Caco-2 (cell line): ENCODE measurements at regions not wholly inside any gene's neighbourhood (a gene's known extent, or its start where the extent isn't known, plus 50 kb on each side); places are given as distances from the start of the nearest gene placed in this dataset.

Experiments
- BruUV-seq: library from RNA; stranded (reverse); fragments of 400-500 nt; replicated peaks from 2 replicates; lab custom pipeline; 2021; lab: Mats Ljungman, UMichigan
- CTCF ChIA-PET: fragments of 300-600 bp; sonication (Branson Sonifier 250); formaldehyde crosslinking; loops from one replicate; lab custom pipeline; 2022; ENCODE audit warnings: antibody characterized with exemption; lab: Charles Lee
- POLR2A ChIA-PET: fragments of 300-600 bp; sonication (Branson Sonifier 250); formaldehyde crosslinking; loops from one replicate; lab custom pipeline; 2022; ENCODE audit warnings: antibody characterized with exemption; lab: Charles Lee
- DNase-seq, 2 experiments: peaks; one replicate each; pipeline versions ENCODE4 v3.0.0 to v3.0.0-alpha.2; 2020 to 2022
- H3K27me3 ChIP-seq: replicated peaks from 2 replicates; pipeline ENCODE4 v1.6.0; 2011; ENCODE audit warnings: low read length; ENCODE audit not compliant: control insufficient read depth, insufficient read depth
- H3K36me3 ChIP-seq: 2 replicates; pipeline ENCODE4 v1.5.1; 2011; ENCODE audit warnings: low read length; ENCODE audit not compliant: control insufficient read depth, insufficient read depth
- H3K4me1 ChIP-seq: fragments of 250-450 bp; sonication (Bioruptor Pico); 2 replicates; pipeline ENCODE4 v1.5.1; 2020; ENCODE audit warnings: mild to moderate bottlenecking
- H3K4me3 ChIP-seq: 2 replicates; pipeline ENCODE4 v1.5.1; 2011; ENCODE audit warnings: low read depth, mild to moderate bottlenecking, control low read depth, low read length
- H3K9me3 ChIP-seq: fragments of 250-450 bp; sonication (Bioruptor Pico); 2 replicates; pipeline ENCODE4 v1.5.1; 2020; ENCODE audit warnings: mild to moderate bottlenecking, moderate library complexity
- H3K27ac Mint-ChIP-seq: one replicate; pipeline ENCODE4 v1.8.0; 2022; ENCODE audit warnings: mixed read lengths; ENCODE audit not compliant: unreplicated experiment
- H3K27me3 Mint-ChIP-seq: one replicate; pipeline ENCODE4 v1.8.0; 2022; ENCODE audit warnings: mixed read lengths; ENCODE audit not compliant: insufficient read depth, unreplicated experiment
- H3K36me3 Mint-ChIP-seq: one replicate; pipeline ENCODE4 v1.8.0; 2022; ENCODE audit warnings: mild to moderate bottlenecking, mixed read lengths; ENCODE audit not compliant: insufficient read depth, unreplicated experiment
- H3K4me1 Mint-ChIP-seq: one replicate; pipeline ENCODE4 v1.8.0; 2022; ENCODE audit warnings: low read depth, mixed read lengths; ENCODE audit not compliant: unreplicated experiment
- H3K4me3 Mint-ChIP-seq: one replicate; pipeline ENCODE4 v1.8.0; 2022; ENCODE audit warnings: mild to moderate bottlenecking, moderate library complexity, mixed read lengths; ENCODE audit not compliant: unreplicated experiment
- H3K9me3 Mint-ChIP-seq: one replicate; pipeline ENCODE4 v1.8.0; 2022; ENCODE audit warnings: mixed read lengths; ENCODE audit not compliant: unreplicated experiment
- CTCF ChIP-seq, 2 experiments: fragments of 200-600 bp in 1 of 2; IDR thresholded peaks; 1 replicate in 1 of 2; 2 replicates in 1 of 2; pipeline versions ENCODE4 v1.5.1 to v1.8.0; 2011 to 2022; ENCODE audit warnings: antibody characterized with exemption in 1 of 2, control low read depth in 1 of 2, inconsistent platforms in 1 of 2, low read depth in 1 of 2, low read length in 1 of 2, mild to moderate bottlenecking in 1 of 2, moderate library complexity in 1 of 2; ENCODE audit not compliant: insufficient read depth in 1 of 2, severe bottlenecking in 1 of 2, unreplicated experiment in 1 of 2
- intact Hi-C: fragments of 100-400 bp; cut with micrococcal nuclease; formaldehyde crosslinking; loops from one replicate; pipeline ENCODE4 v1.10.0; 2022; ENCODE audit not compliant: unreplicated experiment

GRCh38 chr18:64589000-64589399 is 440.1 kb upstream of the LINC00305 start:
- no peak for TF ChIP-seq CTCF (IDR thresholded peaks at IDR 0.05; ENCODE audit: insufficient read depth in 1 of 2, low read depth in 1 of 2, low read length in 1 of 2, severe bottlenecking in 1 of 2, unreplicated experiment in 1 of 2)
- H3K27me3 ChIP-seq: no peaks in the 10 kb centered on the region
- no TSS peak for BruUV-seq
- Mint-ChIP-seq H3K27ac (no peak overlapping the region), H3K4me1 (no peaks in the 10 kb centered on the region), H3K4me3 (no peak overlapping the region), H3K9me3 (no peaks in the 10 kb centered on the region), H3K36me3 (peaks cover 6% of the 10 kb centered on the region), H3K27me3 (no peaks in the 10 kb centered on the region)
- ChIA-PET CTCF (no interaction called here), POLR2A (no interaction called here)
- intact Hi-C loops: no loop called here
- H3K4me1 ChIP-seq: no peaks in the 10 kb centered on the region
- no peak overlapping the region for H3K4me3 ChIP-seq
- H3K36me3 ChIP-seq: no peaks in the 10 kb centered on the region
- DNase-seq: no peak
- no peaks in the 10 kb centered on the region for H3K9me3 ChIP-seq

- intact Hi-C loops: no loop called here
- no peak for DNase-seq
- no TSS peak for BruUV-seq
- no peak overlapping the region for H3K27ac Mint-ChIP-seq
- H3K4me1 ChIP-seq: no peaks in the 10 kb centered on the region
- H3K36me3 Mint-ChIP-seq: no peaks in the 10 kb centered on the region
- H3K4me3 Mint-ChIP-seq: no peak overlapping the region
- no peaks in the 10 kb centered on the region for H3K27me3 ChIP-seq
- no peaks in the 10 kb centered on the region for H3K27me3 Mint-ChIP-seq
- CTCF ChIA-PET: no interaction called here
- H3K9me3 ChIP-seq: no peaks in the 10 kb centered on the region
- no peaks in the 10 kb centered on the region for H3K9me3 Mint-ChIP-seq
- no peak for TF ChIP-seq CTCF (IDR thresholded peaks at IDR 0.05; ENCODE audit: insufficient read depth in 1 of 2, low read depth in 1 of 2, low read length in 1 of 2, severe bottlenecking in 1 of 2, unreplicated experiment in 1 of 2)
- POLR2A ChIA-PET: no interaction called here
- no peaks in the 10 kb centered on the region for H3K36me3 ChIP-seq
- H3K4me1 Mint-ChIP-seq: no peaks in the 10 kb centered on the region
- H3K4me3 ChIP-seq: no peak overlapping the region
These were observed 417.6 kb upstream of the LINC00305 start for GRCh38 chr18:64566456-64566855.

- no peak for TF ChIP-seq CTCF (IDR thresholded peaks at IDR 0.05; ENCODE audit: insufficient read depth in 1 of 2, low read depth in 1 of 2, low read length in 1 of 2, severe bottlenecking in 1 of 2, unreplicated experiment in 1 of 2)
- Mint-ChIP-seq H3K27me3 (no peaks in the 10 kb centered on the region), H3K4me1 (no peaks in the 10 kb centered on the region), H3K27ac (no peak overlapping the region), H3K36me3 (no peaks in the 10 kb centered on the region), H3K4me3 (no peak overlapping the region), H3K9me3 (no peaks in the 10 kb centered on the region)
- DNase-seq: no peak
- H3K27me3 ChIP-seq: no peaks in the 10 kb centered on the region
- intact Hi-C loops: no loop called here
- H3K4me1 ChIP-seq: no peaks in the 10 kb centered on the region
- BruUV-seq: no TSS peak
- no peaks in the 10 kb centered on the region for H3K36me3 ChIP-seq
- POLR2A ChIA-PET: no interaction called here
- CTCF ChIA-PET: no interaction called here
- H3K4me3 ChIP-seq: no peak overlapping the region
- no peaks in the 10 kb centered on the region for H3K9me3 ChIP-seq
These were observed 413.8 kb upstream of the LINC00305 start for GRCh38 chr18:64562651-64563050.
